GM03348 (cell line): ENCODE measurements at regions not wholly inside any gene's neighbourhood (a gene's known extent, or its start where the extent isn't known, plus 50 kb on each side); places are given as distances from the start of the nearest gene placed in this dataset.
"Not testable (repeated sequence)": the region's sequence is repeated elsewhere in the genome, so short reads cannot be mapped to it uniquely, and the experiment has no call there.

ENCODE experiments used
- DNase-seq: peaks from one replicate; pipeline ENCODE4 v3.0.0; 2012; ENCODE audit warnings: low spot score

DNA sequence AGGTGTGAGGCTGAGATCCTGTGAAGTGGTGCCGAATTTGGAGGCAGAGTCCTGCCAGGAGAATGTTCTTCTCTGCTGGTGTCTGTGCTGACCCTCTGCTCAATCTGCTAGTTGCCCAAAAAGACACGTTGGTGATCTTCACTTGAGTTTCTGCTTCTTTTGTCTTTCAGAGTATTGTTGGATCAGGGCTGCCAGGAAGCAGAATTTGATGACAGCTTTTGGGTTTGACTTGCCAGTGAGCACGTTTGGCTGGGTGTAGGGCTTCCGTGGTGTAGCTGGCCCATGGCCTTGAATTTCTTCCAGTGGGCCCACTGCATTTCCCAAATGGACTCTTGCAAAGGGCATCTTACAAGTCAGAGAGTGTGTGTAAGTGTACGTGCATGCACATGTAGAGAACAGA lies 183.9 kb upstream of the IRF2BP2 start:
- DNase-seq, result not testable (repeated sequence)

DNA sequence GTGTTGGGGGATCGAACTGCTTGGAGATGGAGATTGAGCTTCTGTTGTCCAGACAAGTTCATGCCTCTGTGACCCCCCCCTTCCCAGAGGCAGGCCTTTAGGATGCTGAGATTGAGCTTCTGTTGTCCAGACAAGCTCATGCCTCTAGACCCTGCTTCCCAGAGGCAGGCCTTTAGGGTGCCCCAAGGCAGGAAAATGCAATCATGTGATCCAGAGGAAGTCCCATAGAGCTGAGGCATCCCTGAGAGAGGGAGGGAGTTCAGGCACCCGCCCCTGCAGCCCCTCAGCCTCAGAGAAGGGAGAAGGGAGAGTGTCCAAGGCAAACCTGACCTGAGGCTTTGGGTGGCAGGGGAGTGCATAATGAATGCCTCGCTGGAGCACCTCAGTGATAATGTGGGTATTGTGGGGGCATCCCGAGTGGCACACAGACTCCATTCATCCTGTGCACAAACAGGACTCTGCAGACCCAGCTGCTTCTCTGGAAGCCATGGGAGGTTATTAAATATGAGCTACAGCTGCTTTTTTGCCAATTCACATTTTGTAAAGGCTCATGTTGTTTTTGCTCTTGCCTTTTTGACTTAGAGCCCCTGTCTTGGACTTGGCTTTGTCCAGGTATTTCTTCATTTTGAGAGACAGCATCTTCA lies 182.4 kb upstream of the IRF2BP2 start:
- not testable (repeated sequence) for DNase-seq

DNA sequence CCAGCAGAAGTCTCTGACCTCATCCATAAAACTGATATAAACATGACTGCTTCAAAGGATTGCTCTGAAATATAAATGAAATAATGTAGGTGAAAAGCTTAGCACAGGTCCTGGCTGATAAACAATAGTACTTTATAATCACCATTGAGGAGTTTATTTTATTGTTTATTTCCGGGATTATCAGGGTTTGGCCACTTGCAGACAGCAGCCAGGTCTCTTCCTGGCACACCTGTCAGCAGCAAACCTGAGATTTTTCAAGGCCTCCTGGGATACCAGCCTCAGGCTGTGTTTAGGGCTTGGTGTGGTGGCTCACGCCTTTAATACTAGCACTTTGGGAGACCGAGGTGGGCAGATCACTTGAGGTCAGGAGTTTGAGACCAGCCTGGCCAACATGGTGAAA lies 181.6 kb upstream of the IRF2BP2 start:
- not testable (repeated sequence) for DNase-seq

DNA sequence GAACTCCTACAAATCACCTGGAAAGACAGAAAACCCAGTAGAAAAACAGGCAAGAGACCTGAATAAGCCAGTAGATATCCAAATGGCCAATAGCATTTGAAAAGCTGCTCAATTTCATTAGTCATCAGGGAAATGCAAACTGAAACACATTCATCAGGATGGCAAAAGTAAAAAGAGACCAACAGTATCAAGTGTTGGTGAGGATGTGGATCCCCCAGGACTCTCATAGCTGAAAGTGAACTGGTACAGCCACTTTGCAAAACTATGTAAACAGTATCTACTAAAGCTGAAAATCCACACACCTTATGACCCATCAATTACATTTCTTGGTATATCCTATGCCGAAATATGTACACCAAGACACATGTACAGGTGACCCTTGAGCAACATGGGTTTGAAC lies 180.4 kb upstream of the IRF2BP2 start:
- DNase-seq, result not testable (repeated sequence)

DNA sequence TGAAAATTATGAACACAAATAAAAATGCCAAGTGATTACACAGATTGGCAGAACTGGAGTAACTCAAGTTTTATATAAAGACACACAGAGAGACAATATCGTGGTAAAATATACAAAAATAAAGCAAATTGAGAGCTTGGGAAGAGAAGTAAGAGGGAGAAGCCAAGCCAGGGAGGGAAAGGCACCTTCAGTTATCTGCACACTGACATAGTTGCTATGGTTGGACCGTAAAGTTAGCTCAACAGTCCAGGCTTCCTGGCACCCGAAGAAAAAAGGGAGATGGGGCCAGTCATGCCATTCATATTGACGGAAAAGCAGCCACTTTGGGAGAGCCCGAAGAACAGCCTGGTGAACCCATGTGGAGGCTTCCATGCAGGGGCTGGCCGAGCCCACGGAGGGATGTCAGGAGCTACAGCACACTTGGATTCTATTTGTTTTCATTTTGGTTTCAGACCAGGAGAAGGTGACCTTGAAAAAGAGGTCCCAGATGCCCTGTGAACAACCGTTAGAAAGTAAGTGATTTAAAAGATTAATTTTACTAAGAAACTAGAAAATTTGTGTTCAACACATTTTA lies 177.1 kb upstream of the IRF2BP2 start:
- DNase-seq, result not testable (repeated sequence)

DNA sequence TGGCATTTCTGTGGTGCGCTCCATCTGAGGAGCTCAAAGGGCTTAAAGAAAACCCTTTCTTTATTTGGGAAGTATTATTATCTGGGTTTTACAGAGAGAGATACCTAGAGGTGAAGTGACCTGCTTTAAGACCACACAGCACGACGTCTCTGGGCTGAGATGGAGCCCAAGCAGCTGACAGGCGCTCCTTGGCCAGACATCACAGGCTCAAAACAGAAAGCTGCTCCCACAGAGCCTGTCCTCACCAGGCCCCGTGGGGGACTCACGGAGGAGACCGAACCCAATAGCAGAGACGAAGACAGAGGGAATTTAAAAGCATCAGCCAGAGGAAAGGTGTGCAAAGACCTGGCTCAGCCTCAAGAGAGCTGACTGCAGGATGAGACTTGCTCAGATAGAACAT lies 175.9 kb upstream of the IRF2BP2 start:
- DNase-seq, result not testable (repeated sequence)

DNA sequence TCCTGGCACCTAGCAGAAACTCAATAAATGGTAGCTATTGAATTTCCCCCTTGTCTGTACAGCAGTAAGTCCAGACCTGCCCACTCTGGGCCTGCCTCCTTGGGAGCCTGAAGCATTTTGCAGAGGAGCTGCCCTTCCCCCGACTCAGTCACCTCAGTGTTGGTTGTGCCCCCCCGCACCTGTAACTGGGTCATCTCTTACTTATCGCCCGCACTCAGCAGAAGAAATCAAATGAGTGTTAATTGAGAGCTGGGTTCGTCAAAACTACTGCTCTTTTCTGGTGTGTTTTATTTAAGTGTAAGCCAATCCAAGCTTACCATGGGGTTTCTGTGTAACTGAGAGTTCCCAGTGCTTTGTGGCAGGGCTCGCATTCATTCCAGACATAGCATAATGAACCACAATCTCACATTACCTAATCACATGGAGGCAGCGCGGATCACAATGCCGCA lies 175.5 kb upstream of the IRF2BP2 start:
- DNase-seq, result not testable (repeated sequence)

DNA sequence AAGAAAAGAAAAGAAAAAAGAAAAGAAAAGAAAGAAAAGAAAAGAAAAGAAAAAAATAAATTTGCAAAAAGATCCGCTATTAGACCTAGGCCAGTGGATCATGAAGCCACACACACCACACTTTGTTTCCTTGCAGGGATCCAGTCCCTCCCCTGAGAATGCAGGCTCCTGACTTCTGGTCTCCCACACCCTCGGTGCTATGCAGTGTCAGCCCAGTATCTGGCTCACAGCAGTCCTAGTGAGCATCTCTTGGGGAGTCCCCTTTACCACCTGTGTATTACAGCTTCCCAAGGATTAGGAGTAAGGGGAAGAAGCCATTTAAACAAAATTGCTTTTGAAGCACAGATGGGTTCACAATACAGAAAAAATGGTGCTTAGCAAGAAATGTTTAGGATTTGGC lies 174.1 kb upstream of the IRF2BP2 start:
- not testable (repeated sequence) for DNase-seq

DNA sequence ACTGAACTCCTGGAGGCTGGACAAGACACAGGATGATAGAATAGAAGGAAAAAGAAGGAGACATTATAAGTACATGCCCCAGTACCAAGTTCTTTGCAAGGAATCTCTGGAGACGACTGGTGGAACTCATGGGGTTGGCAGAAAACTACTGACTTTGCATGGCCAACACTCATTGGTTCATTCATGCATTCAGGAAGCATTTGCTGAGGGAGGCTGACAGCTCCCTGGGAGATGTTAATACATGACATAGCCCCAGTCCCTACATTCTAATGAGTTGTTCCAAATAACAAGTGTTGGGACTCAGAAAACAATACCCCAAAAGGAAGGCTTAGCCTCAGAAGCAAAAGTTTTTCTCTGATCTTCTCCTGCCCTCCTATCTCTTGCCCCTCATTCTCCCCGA lies 172.8 kb upstream of the IRF2BP2 start:
- DNase-seq, result no peak

DNA sequence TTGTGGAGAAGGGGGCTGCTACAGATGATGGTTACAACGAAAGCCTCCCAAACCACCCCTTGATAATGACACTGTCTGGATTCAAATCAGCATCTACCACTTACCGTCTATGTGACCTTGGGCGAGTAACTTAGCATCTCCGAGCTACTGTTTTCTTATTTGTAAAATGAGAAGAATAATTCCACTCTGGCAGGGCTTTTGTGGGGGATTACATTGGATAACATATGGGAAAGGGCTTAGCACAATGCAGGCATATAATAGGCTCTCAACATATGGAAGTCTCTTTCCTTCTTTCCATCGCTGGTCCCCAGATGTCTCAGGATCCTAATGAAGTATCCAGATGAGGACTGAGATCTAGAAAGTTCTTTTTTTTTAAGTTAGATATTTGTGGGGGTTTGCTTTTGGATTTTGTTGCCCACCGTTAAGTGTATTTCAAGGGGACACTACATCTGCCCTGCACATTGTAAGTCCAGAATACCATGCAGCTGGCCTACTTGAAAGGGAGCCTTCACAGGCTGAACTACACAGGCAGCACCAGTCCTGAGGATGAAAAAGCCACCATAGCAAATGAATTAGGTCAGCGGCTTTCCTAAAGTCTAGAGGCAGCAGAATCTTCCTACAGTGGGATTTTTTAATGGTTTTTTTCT lies 172.2 kb upstream of the IRF2BP2 start:
- DNase-seq, result no peak

DNA sequence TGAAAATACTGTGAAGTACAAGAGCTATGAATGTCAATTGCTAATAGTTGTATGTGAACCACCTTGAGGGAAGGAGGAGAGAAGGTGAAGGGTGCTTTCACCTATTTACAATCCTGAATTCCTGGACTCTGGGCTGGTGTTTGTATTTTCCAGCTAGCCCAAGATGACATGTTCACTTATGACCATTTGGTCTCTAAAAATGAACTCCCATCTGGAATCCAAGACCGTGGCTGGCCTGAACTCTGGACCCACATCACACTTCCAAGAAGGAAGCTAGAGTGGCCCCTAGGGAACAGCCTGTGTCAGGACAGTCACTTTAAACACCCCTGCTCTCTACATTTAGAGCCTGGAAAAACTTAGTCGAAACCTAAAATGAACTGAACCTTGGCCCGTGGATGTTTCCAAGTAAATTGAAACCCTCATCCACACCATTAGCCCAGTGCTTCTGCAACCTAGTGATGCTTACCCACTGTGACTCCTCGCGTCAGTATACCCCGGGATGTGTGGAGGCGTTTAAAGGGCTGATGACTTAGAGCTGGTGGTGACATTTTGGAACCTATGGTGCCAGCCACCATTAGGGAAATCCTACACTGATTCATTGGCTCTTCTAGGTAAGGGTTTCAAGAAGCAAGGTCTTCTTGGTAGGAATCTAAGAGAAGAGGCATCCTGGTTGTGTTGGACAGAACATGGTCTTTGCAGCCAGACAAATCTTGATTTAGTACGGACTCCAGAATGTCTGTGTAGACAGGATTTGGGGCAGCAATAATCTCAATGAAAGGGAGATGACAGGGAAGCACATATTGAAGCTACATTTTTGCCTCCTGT lies 171.5 kb upstream of the IRF2BP2 start:
- DNase-seq, result no peak

DNA sequence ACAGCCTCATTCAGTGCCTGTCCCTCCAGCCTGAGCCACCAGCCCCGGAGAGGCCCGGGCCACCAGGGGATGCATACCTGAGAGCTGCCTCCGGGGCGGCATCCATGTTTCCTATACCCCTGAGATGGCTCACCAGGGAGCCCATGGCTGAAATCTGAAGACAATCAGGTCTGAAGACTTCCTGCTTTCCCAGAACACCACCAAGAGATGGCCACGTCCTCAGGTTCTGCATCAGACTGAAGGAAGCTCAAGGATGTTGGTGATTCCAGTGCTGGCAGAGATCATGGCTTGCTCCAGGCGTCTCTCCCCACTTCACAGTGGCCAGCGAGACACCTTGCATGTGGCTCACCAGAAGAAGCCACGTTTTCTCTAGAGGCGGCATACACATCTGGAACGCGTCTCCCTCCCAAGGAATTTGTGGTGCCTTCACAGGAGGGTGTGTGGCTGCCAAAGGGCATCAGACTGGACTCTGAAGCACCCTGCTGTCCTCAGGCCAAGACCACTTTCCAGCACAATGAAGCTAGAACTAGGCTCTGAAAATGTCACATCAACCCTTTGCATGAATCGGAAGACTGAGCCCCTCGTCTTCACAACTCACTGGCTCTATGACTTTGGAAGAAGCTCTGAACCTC lies 170.7 kb upstream of the IRF2BP2 start:
- peak; percentile 26 for DNase-seq

DNA sequence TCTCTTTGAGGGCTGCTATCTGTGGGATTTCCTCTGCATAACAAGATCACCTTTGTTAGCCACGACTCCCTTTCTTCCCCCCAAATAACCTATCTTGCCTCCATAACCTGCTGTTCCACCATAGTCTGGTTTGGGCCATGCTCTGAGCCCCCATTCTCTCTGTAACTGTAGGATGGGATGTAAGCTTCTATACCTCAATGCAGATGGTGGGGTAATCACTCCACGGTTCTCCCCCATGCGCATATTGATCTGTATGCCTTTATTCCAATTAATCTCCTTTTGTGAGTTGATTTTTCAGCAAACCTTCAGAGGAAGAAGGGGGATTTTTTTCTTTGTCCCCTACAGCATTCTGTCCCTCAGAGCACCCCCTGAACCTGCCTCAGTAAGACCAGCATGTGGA lies 170.1 kb upstream of the IRF2BP2 start:
- DNase-seq, result no peak

DNA sequence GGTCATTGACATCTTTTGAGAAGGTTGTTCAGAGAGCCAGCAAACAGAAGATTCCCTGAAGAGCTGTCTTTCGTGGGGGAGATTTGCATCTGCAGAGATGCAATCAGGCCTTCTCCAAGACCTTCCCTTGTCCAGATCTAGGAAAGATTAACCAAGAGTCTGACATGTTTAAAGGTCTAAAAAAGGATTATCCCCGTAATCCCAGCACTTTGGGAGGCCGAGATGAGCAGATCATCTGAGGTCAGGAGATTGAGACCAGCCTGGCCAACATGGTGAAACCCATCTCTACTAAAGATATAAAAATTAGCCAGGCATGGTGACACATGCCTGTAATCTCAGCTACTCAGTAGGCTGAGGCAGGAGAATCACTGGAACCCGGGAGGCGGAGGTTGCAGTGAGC lies 169.6 kb upstream of the IRF2BP2 start:
- DNase-seq, result not testable (repeated sequence)

DNA sequence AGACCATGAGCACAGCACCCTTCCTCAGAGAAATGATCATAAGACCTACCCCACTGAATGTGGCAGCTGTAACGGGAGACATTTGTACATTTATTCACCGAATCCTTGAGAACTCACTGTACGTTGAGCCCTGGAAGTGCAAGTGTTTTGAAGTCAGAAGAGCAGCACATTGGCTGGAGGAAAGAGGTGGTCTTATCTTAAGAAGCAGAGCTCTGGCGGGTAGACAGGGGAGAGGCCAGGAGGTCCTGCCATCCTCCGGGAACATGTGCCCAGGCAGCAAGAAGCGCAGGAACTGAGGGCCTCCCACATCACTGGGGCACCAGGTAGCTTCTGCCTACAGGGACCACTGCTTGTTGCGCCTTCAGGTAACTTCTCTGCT lies 169.2 kb upstream of the IRF2BP2 start:
- DNase-seq, result peak; percentile 15

DNA sequence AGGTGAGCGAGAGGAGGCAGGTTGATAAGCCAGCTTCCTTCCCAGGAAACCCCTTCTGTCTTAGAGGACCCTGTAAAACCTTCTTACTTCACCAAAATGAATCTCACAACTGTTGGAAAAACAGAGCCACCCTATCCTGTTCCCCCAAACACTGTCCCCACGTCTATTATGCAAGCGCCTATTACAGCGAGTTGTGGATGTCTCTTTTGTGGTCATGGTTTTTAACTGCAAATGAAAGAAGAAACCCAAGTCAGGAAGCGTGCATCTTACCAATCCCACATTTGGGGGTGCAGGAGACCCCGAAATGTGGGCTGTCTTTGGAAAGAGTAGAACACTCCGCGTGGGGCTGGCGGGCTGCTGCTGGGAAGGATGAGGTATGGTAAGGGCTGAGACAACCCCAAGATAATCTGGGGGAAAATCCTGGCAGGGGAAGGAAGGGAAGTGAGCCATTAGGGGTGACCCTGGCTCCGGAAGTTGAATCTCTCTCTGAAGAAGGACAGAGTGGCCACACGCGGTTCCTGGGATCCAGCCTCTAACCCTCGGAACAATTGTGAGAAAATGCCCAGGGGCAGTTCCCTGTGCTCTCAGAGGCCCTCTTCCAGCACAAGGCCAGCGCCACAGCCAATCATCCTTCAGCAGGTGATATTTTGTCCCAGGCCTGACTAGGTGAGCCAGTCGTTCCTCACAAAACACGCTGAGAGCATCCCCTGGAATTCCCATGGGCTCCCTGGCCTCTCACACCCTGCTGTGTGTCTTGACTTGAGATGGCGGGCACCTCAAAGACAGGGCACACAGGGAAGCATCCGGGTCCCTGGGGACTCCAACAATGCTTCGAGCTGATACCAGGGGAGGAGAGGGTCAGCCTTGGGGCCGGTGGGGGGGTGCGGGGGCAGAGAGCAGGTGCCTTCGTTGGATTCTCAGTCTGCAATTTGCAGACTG lies 168.5 kb upstream of the IRF2BP2 start:
- peak; percentile 20 for DNase-seq

DNA sequence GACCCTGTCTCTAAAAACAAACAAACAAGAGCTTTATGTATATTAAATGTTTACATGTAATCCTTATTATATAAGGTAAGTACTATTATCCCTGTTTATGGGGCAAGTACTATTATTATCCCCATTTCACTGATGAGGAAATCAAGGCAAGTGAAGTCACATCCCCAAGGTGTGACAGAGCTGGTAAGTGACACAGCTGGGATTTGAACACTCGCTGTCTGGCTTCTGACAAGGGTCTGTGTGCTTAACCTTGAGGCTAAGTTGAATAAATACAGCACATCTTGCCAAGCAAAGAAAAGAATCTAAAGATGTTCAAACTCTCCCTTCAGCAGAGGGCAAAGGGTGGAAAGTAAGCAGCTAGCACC lies 167.9 kb upstream of the IRF2BP2 start:
- no peak for DNase-seq

DNA sequence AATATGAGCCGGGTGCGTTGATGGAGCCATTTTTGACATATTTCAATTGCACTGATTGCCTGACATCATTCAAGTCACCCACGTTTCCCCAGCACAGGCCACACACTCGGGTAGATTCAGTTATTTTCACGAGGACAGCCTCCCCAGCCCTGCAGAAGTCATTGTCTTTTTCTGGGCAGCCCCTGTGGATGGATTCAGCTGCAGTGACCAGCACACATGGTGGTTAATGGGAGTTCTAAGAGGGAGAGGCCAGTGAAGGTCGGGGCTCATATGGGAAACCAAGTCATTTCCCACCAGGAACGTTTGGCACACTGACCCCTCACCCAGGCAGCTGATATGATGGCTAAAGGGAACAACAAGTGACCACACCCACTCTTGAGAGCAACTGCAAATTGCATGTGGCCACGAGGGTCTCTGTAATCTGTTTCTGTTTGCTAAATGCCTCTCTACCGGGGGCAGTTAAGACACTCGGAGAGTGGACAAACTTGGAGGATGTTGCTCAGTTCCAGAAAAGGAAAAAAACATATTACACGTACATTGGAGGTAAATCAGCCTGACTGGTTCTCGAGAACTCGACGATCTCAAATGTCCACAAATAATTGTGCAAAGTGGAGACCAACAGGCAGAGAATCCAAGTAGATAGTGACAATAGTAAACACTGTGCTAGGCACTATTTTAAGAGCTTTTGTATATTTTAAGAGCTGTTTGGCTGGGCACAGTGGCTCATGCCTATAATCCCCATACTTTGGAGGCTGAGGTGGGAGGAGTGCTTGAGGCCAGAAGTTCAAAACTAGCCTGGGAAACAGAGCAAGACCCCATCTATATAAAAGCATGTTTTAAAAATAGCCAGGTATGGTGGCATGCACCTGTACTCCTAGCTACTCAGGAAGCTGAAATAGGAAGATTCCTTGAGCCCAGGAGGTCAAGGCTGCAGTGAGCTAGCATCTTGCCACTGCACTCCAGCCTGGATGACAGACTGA lies 167.2 kb upstream of the IRF2BP2 start:
- DNase-seq, result no peak

DNA sequence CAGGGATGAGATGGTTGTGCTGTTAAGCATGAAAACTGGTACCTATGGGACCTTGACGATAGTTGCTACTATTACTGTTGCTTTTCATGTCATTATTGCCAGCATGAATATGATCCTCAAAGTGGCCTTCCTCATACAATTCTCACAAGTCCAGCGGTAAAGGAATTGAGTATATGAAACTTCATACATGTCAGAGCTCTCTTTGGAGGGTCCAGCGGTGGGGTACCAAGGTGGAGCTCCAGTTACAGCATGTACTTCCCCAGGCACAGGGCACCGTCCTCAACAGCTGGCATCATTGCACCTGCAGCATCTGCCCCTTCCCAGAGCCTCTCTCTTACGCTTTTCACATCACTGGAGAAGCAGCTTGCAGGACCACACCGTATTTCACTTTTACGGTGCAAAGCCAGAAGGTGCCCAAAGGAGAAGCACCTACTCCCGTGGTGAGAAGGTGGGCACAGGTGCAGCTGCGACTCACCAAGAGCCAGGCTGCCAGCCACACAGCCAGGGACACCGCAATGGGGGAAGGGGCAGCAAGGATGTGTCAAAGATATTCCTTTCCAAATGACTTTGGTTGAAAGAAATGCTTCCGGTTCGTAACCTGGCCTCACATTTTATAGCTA lies 166.4 kb upstream of the IRF2BP2 start:
- peak; percentile 13 for DNase-seq
